HG03378 (cell line): ENCODE measurements at regions not wholly inside any gene's neighbourhood (a gene's known extent, or its start where the extent isn't known, plus 50 kb on each side); places are given as distances from the start of the nearest gene placed in this dataset.

ENCODE experiments used
- ATAC-seq: cut with Tn5 transposase; IDR thresholded peaks from one replicate; pipeline ENCODE4 v1.9.1; 2021; ENCODE audit warnings: mild to moderate bottlenecking, moderate library complexity; ENCODE audit not compliant: unreplicated experiment

DNA sequence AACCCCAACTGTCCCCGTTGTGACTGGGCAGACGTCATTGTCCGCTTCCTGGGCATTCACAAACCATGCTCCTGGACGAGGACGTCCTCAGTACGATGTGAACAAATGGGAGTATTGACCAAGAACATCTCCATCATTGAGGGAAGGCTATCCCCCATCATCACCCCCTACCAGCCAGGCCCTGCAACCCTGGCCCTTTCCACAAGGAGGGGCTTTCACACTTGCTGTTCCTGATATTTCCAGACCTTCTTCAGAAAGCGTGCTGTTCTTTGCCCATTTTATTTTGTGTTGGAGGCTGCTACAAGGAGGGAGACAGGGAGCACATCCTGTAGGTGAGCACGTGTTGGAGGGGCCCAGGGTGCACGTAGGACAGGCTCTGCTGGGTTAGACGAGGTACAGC is 277.0 kb upstream of the LRRC3B start:
- ATAC-seq, result no peak

- no peak for ATAC-seq
Measured at GRCh38 chr3:26346497-26346896, 276.1 kb upstream of the LRRC3B start.

- no peak for ATAC-seq
Measured at GRCh38 chr3:26347150-26347549, 275.4 kb upstream of the LRRC3B start.

- ATAC-seq, result no peak
Measured at GRCh38 chr3:26350853-26351252, 271.7 kb upstream of the LRRC3B start.

GRCh38 chr3:26353097-26353496 is 269.5 kb upstream of the LRRC3B start:
- ATAC-seq, result no peak

GRCh38 chr3:26358405-26358804 is 264.2 kb upstream of the LRRC3B start:
- no peak for ATAC-seq

DNA sequence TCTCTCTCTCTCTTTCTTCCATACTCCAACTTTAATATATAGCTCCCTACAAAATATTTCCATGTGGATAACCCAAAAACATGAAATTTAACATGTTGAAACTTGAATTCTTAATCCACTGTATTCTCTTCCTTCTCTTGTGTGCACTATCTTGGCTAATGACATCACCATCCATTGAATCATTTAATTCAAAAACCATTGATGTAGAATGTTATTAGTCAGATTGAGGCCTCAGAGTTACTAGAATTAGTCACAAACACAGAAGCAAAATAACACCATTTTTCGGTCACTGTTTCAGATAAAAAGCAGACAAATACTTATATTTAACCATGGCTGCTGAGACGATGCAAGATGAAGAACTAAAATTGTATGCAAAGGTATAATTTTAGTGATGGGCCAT is 256.9 kb upstream of the LRRC3B start:
- ATAC-seq, result no peak

DNA sequence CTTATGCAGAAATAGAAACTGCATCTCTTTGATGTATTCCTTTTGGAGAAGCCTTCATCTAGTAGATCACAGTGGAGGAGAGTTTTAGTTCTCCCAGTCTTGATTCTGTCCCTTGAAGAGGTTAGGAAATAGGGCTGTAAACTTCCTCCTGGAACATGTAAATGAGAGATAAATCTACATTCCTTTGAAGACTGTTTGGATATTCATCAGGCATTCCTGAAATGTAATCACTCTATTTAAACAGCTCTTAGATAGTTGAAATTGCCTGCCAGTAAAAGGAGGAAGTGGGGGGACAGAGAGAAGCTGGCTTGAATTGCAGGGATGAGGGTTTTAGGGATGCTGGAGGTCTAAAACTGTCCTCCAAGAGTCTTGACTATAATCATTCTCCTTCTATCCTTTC is 254.3 kb upstream of the LRRC3B start:
- no peak for ATAC-seq

DNA sequence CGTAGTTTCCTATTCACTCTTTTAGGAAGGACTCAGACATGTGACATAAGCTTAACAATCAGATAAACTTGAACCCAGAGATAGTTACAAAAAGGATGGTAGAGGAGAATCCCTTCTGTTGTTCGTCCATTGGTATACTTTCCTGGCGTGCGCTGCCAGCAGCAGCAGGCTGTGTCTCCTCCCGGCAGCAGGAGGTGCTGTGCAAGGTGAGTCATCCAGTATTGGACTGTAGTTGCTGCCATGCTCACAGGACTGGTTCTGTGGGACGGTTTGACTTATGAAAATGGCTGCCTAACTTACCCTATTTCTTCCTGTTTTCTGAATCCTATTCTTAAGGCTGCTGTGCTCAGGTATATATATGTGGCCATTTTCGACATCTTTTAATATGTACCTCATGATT is 253.4 kb upstream of the LRRC3B start:
- ATAC-seq, result no peak

- ATAC-seq, result no peak
Measured at GRCh38 chr3:26375843-26376530, 246.6 kb upstream of the LRRC3B start.

DNA sequence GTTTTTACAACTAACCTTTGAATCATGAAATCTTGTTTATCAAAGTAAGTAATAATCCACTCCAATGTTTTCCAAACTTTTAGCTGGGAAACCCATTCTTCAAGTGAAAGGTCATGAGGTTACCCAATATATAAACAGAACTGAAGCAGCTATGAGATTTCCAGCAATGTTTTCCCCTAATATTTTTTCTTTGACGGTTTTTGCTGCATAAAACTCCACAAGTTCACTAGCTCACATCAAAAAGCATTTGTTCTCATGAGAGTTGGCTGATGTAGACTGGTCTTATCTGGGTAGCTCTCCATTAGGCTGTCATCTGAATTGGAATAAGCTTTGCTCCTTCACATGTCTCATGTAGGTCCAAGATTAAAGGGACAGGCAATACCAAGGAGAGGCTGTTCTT is 241.2 kb upstream of the LRRC3B start:
- no peak for ATAC-seq

DNA sequence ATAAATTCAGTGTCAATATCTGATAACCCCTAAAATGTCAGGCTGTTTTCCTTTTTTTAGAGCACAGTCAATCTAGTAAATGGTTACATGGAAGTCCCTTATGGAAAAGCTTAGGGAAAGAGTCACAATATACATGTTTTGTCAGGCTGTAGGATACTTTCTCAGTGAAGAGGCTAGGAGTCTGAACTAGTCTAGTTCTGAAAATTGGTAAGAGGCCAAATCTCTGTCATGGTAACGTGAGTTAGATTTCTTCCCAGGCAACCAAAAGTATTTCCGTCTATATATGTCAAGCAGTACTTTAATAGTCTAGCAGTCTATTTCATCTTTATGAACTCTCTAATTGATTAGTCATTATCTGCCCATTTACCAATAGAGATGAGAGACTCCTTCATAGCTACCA is 215.9 kb upstream of the LRRC3B start:
- no peak for ATAC-seq

- no peak for ATAC-seq
Measured at GRCh38 chr3:26418553-26418952, 204.0 kb upstream of the LRRC3B start.

GRCh38 chr3:26422415-26422814 is 200.2 kb upstream of the LRRC3B start:
- ATAC-seq, result peak; percentile 79

GRCh38 chr3:26425076-26425475 is 197.5 kb upstream of the LRRC3B start:
- ATAC-seq, result no peak

DNA sequence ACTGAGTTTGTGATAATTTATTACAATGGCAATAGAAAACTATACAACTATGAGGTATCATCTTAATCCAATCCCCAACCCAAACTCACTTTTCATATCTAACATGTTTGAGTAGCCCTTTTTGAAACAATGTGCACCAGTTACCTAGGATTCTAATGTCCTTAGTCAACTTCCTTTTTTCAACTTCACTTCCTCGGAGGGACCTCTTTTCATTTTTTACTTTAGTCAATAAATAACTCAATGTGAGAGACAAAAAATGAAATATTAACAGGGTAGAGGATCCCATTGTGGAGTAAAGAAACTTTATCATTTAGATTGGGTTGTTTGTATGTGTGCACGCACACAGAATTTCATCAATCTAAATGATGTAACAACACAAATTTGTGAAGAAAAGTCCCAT is 193.6 kb upstream of the LRRC3B start:
- ATAC-seq, result peak; percentile 52

DNA sequence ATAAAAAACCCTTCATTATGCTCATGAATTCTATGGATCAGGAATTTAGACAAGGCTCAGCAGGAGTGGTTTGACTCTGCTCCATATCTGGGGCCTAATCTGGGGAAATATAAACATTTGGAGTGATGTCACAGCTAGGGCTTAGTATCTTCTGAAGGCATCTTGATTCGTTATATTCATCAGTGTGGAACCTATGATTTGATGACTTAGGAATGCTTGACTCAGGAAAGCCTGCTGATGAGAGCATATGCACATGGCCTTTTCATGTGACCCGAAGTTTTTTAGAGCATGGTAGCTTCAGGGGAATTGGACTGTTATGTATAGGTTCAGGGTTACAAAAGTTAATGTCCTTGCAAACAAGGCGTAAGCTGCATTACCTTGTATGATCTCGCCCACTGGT is 184.9 kb upstream of the LRRC3B start:
- no peak for ATAC-seq

- ATAC-seq, result no peak
Measured at GRCh38 chr3:26438325-26438940, 184.1 kb upstream of the LRRC3B start.

DNA sequence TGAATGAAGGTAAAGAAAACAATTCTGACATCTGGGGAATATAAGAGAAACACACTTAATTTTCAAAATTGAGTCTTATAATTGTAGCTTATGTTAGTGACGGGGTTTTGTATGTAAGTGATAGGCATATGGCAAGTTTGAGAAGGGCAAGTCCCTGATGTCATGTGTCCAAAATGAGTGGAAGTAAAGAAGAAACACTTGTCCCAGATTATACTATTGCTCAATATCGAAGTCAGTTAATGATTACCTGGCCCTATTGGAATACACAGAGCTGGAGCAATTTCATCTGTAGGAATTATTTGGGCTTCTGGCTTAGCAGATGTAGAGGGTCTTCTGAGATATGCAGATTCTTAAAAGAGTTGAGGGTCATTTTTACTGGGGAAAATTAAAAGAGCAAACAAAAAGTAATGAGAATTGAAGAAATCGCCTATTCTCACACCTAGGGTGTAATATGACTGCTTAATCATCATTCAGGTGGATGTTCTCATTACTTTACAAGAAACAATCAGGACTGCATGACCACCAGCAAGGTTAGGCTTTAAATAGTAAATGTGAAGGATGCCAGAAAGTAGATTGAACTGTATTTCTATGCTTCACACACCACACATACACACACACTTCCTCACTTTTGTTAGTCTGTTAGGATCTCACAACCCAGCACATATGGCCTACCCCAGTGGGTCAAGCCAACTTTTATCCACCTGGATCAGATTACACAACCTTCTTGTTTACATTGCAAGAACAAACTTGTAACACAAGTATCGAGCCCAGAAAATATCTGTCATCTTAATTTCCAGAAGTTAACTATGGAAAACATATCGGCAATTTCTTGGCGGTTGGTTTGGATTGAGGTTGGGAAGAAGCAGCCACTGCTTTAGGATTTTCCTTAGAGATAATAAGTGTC is 183.3 kb upstream of the LRRC3B start:
- no peak for ATAC-seq

GRCh38 chr3:26449996-26450395 is 172.6 kb upstream of the LRRC3B start:
- peak; percentile 61 for ATAC-seq

DNA sequence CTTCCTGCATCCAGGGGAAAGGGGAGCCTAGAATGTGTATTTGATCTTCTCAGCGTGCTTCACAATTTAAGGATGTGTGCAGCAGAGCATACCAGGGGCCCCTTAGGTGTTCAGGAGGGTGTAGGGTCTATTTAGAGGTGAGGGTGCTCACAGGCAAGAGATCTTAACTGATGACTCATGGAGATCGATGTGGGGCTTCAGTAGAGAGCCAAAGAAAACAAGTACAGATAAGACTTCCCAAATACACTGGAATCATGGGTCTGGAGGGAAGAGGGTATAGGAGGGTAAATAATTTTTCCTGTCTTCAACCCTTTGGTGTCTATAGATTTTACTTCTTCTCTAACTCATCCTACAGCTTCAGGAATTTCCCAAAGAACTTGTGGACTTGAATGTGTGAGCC is 170.2 kb upstream of the LRRC3B start:
- no peak for ATAC-seq

DNA sequence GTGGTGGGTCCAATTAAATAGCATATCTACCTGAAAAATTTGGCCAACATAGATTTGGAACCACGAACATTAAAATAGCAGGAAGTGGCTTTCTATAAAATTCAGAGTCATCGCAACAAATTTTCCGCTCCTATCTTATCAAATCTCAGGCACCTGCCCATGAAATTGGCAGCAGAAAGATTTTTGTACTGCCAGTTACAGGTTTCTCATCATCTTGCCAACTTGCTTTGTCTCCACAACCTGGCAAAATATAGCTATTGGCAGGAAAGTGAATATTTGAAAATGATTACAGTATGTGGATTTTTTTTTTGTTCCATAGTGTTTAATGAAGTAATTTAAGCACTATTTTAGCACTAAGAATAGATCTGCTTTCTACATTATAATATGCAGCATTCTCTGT is 161.6 kb upstream of the LRRC3B start:
- ATAC-seq, result no peak
